ENCODE measurements at regions not wholly inside any gene's neighbourhood (a gene's known extent, or its start where the extent isn't known, plus 50 kb on each side); places are given as distances from the start of the nearest gene placed in this dataset.
"Not testable (repeated sequence)": the region's sequence is repeated elsewhere in the genome, so short reads cannot be mapped to it uniquely, and the experiment has no call there.

GRCh38 chrX:988530-988929 lies 223.9 kb downstream of the CRLF2 start:
- DNase-seq, H3K27me3 Mint-ChIP-seq, H3K36me3 Mint-ChIP-seq, CTCF ChIA-PET, H3K4me1 Mint-ChIP-seq, H3K27ac Mint-ChIP-seq, H3K4me3 Mint-ChIP-seq: not testable (repeated sequence)
- H3K9me3 Mint-ChIP-seq = peaks cover 23% of the 10 kb centered on the region

DNA sequence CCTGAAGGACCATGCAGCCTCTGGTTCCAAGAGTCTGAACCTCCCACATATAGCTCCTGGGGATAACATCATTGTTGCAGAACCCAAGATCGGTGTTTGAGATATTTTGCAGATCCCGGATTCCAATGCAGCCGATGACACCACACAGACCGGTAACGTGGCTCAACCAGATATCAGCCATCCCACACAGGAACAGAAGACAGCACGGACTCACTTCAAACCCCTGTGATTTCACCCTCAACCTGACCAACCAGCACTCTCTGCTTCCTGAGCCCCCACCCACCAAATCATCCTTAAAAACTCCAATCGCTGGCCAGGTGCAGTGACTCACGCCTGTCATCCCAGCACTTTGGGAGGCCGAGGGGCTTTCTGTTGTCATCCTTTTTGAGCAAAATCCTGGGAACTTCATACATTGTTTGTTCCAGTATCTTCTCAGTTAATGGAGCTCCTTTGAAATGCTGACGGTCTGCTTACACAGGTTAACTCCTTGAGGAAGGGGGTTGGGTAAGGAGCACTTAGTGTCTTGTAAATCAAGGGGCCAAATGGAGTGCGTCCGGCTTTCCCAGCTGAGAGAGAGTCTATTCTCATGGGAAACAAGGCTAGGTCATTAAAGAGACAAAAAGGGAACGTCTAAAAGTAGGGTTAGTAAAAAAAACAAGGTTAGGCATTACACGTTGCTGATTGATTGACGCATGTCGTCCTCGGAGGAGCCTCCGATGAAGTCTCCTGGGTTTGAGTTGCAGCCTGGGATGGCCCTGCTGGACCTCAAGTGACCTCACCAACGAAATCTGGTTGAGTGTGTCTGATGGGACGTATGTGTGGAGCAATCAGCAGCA lies 230.4 kb downstream of the CRLF2 start:
- H3K4me1 Mint-ChIP-seq = no peaks in the 10 kb centered on the region
- H3K27ac Mint-ChIP-seq = no peak overlapping the region
- no peaks in the 10 kb centered on the region for H3K36me3 Mint-ChIP-seq
- no peak for DNase-seq
- H3K27me3 Mint-ChIP-seq = peaks cover 30% of the 10 kb centered on the region
- H3K4me3 Mint-ChIP-seq = no peak overlapping the region
- H3K9me3 Mint-ChIP-seq = peaks cover 6% of the 10 kb centered on the region
- CTCF ChIA-PET = no interaction called here

DNA sequence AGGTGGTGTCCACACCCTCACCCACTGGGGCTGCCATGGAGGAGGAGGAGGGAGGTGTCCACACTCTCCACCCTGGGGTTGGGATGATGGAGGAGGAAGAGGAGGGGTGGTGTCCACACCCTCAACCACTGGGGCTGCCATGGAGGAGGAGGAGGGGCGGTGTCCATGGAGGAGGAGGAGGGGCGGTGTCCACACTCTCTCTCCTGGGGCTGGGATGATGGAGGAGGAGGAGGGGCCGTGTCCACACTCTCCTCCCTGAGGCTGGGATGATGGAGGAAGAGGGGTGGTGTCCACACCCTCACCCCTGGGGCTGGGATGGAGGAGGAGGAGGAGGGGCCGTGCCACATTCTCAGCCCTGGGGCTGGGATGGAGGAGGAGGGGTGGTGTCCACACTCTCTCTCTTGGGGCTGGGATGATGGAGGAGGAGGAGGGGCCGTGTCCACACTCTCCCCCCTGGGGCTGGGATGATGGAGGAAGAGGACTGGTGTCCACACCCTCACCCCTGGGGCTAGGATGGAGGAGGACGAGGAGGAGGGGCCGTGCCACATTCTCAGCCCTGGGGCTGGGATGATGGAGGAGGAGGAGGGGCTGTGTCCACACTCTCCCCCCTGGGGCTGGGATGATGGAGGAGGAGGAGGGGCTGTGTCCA lies 231.7 kb downstream of the CRLF2 start:
- DNase-seq = no peak
- Mint-ChIP-seq H3K27ac (no peak overlapping the region), H3K4me3 (no peak overlapping the region), H3K36me3 (no peaks in the 10 kb centered on the region), H3K9me3 (peaks cover 11% of the 10 kb centered on the region), H3K4me1 (no peaks in the 10 kb centered on the region), H3K27me3 (peaks cover 30% of the 10 kb centered on the region)
- CTCF ChIA-PET = no interaction called here

- H3K4me1 Mint-ChIP-seq, H3K9me3 Mint-ChIP-seq, H3K36me3 Mint-ChIP-seq, H3K4me3 Mint-ChIP-seq, DNase-seq, CTCF ChIA-PET, H3K27ac Mint-ChIP-seq: not testable (repeated sequence)
- H3K27me3 Mint-ChIP-seq = peaks cover 30% of the 10 kb centered on the region
Observed at GRCh38 chrX:979127-979526, 233.3 kb downstream of the CRLF2 start.

- Mint-ChIP-seq H3K4me1 (no peaks in the 10 kb centered on the region), H3K36me3 (no peaks in the 10 kb centered on the region), H3K4me3 (no peak overlapping the region), H3K27ac (no peak overlapping the region), H3K27me3 (no peaks in the 10 kb centered on the region), H3K9me3 (peaks cover 12% of the 10 kb centered on the region)
- no peak for DNase-seq
- CTCF ChIA-PET = no interaction called here
Observed at GRCh38 chrX:973010-973632, 239.3 kb downstream of the CRLF2 start.

- no peak overlapping the region for H3K4me3 Mint-ChIP-seq
- H3K27me3 Mint-ChIP-seq = no peaks in the 10 kb centered on the region
- DNase-seq = no peak
- peaks cover 3% of the 10 kb centered on the region for H3K4me1 Mint-ChIP-seq
- H3K9me3 Mint-ChIP-seq = no peaks in the 10 kb centered on the region
- CTCF ChIA-PET = no interaction called here
- H3K36me3 Mint-ChIP-seq = no peaks in the 10 kb centered on the region
- no peak overlapping the region for H3K27ac Mint-ChIP-seq
Observed at GRCh38 chrX:968148-968965, 244.1 kb downstream of the CRLF2 start.

DNA sequence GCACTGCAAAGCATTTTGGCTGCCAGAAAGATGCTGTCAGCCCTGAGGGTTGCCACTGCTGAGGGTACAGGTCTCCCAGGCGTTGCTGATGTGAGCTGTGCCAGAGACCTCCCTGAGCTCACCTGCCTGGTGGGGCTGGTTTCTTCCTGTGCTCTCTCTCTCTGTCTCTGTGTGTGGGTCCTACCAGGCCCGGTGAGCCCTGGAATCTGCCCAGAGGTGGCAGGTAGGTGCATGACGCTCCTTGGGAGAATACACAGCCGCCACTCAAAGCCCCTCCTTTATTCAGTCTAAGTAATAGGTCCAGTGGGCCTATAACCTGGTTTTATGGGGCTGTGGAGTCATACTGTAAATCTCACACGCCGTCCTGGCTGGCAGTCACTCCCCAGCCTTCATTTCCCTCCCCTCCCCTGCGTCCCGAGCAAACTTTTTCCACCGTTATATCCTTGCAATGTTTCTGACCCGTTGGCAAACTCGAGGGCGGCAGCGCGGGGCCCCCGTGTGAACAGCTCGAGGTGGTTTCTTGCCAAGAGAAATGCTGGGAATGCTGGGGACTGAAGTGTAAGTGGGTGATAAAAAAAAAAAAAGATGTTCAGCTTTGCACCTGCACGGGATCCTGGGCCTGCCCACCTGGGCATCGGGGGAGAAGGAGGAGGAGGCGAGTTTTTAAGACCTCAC lies 245.9 kb downstream of the CRLF2 start:
- H3K27me3 Mint-ChIP-seq = no peaks in the 10 kb centered on the region
- no peak overlapping the region for H3K27ac Mint-ChIP-seq
- CTCF ChIA-PET = no interaction called here
- no peak for DNase-seq
- H3K9me3 Mint-ChIP-seq = no peaks in the 10 kb centered on the region
- no peak overlapping the region for H3K4me3 Mint-ChIP-seq
- no peaks in the 10 kb centered on the region for H3K36me3 Mint-ChIP-seq
- H3K4me1 Mint-ChIP-seq = peaks cover 3% of the 10 kb centered on the region

DNA sequence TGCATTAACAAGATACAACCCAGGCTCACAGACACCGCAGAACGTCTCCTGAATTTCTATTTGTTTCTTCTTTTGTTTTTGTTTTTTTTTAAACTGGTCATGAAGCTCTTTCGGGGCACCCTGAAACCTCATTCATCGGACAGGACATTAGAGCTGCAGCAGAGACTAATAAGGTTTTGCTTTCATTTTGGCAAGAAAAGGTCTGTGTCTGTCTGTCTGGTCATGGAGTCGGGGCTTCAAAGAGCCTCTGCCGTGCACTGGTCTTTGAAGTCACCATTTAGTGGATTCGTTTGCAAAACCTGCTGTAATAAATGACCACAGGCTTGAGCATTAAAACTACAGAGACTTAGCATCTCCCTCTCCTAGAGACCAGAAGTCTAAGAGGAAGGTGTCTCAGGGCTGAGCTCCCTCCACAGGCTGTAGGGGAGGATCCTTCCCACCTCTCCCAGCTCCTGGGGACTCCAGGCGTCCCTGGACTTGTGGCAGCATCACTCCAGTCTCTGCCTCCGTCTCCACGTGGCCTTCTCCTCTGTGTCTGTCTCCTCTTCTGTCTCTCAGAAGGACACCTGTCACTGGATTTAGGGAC lies 247.5 kb downstream of the CRLF2 start:
- H3K4me1 Mint-ChIP-seq = peaks cover 3% of the 10 kb centered on the region
- DNase-seq = no peak
- no peaks in the 10 kb centered on the region for H3K27me3 Mint-ChIP-seq
- CTCF ChIA-PET = no interaction called here
- H3K36me3 Mint-ChIP-seq = no peaks in the 10 kb centered on the region
- peak overlapping the region; percentile 68 for H3K27ac Mint-ChIP-seq
- no peaks in the 10 kb centered on the region for H3K9me3 Mint-ChIP-seq
- no peak overlapping the region for H3K4me3 Mint-ChIP-seq

- H3K27ac Mint-ChIP-seq = no peak overlapping the region
- no peak overlapping the region for H3K4me3 Mint-ChIP-seq
- CTCF ChIA-PET = no interaction called here
- H3K27me3 Mint-ChIP-seq = no peaks in the 10 kb centered on the region
- H3K9me3 Mint-ChIP-seq = peaks cover 4% of the 10 kb centered on the region
- no peak for DNase-seq
- peaks cover 3% of the 10 kb centered on the region for H3K4me1 Mint-ChIP-seq
- H3K36me3 Mint-ChIP-seq = no peaks in the 10 kb centered on the region
Observed at GRCh38 chrX:960821-961220, 251.6 kb downstream of the CRLF2 start.

DNA sequence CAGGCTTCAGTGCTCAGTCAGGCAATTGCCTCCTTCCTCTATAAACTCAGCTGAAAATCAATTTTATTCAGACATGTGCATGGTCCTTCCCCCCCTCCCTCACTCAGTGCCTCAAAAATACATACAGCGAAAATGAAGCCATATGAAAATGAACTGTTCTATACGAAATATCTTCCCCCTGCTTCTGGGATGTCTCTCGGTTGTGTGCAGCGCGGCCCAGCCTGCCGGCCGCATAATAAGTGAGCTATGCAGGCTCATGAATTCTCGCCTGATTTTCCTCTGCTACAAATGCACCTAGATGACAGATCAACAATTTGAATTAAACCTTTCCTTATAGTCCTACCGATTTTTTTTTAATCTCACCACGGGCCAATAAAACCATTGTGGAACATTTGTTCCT lies 252.9 kb downstream of the CRLF2 start:
- CTCF ChIA-PET = no interaction called here
- DNase-seq = no peak
- Mint-ChIP-seq H3K27me3 (no peaks in the 10 kb centered on the region), H3K27ac (no peak overlapping the region), H3K4me3 (no peak overlapping the region), H3K9me3 (peaks cover 4% of the 10 kb centered on the region), H3K36me3 (no peaks in the 10 kb centered on the region), H3K4me1 (no peaks in the 10 kb centered on the region)

GRCh38 chrX:955168-955781 lies 257.2 kb downstream of the CRLF2 start:
- H3K4me3 Mint-ChIP-seq, H3K36me3 Mint-ChIP-seq, H3K4me1 Mint-ChIP-seq, CTCF ChIA-PET, H3K27ac Mint-ChIP-seq, H3K9me3 Mint-ChIP-seq, DNase-seq, H3K27me3 Mint-ChIP-seq: not testable (repeated sequence)

- no peak overlapping the region for H3K4me3 Mint-ChIP-seq
- no peak for DNase-seq
- no peaks in the 10 kb centered on the region for H3K4me1 Mint-ChIP-seq
- H3K27ac Mint-ChIP-seq = no peak overlapping the region
- CTCF ChIA-PET = no interaction called here
- no peaks in the 10 kb centered on the region for H3K27me3 Mint-ChIP-seq
- no peaks in the 10 kb centered on the region for H3K36me3 Mint-ChIP-seq
- H3K9me3 Mint-ChIP-seq = peaks cover 4% of the 10 kb centered on the region
Observed at GRCh38 chrX:953879-954482, 258.5 kb downstream of the CRLF2 start.

GRCh38 chrX:952816-953215 lies 259.6 kb downstream of the CRLF2 start:
- peaks cover 8% of the 10 kb centered on the region for H3K9me3 Mint-ChIP-seq
- H3K27me3 Mint-ChIP-seq = no peaks in the 10 kb centered on the region
- no peaks in the 10 kb centered on the region for H3K36me3 Mint-ChIP-seq
- H3K27ac Mint-ChIP-seq = no peak overlapping the region
- no peak for DNase-seq
- no peak overlapping the region for H3K4me3 Mint-ChIP-seq
- CTCF ChIA-PET = no interaction called here
- H3K4me1 Mint-ChIP-seq = no peaks in the 10 kb centered on the region
